T-helper 2 cell treated with Interferon-gamma antibody and Interleukin-4, amounts not matched to agents 5 μg/mL and 100 μg/mL, for 36 hours (primary cell): ENCODE measurements at regions not wholly inside any gene's neighbourhood (a gene's known extent, or its start where the extent isn't known, plus 50 kb on each side); places are given as distances from the start of the nearest gene placed in this dataset.

Experiments used
- DNase-seq: peaks from one replicate; pipeline ENCODE4 v3.0.0; 2021; ENCODE audit warnings: low spot score
- H3K27ac Mint-ChIP-seq: one replicate; pipeline ENCODE4 v1.8.0; 2021; ENCODE audit warnings: mild to moderate bottlenecking, mixed read lengths
- H3K27me3 Mint-ChIP-seq: one replicate; pipeline ENCODE4 v1.8.0; 2021; ENCODE audit warnings: low read depth, mixed read lengths
- H3K36me3 Mint-ChIP-seq: one replicate; pipeline ENCODE4 v1.8.0; 2021; ENCODE audit warnings: low read depth, mixed read lengths
- H3K4me1 Mint-ChIP-seq: one replicate; pipeline ENCODE4 v1.8.0; 2021; ENCODE audit warnings: low read depth, mixed read lengths
- H3K4me3 Mint-ChIP-seq: one replicate; pipeline ENCODE4 v1.8.0; 2022; ENCODE audit warnings: mild to moderate bottlenecking, moderate library complexity, mixed read lengths
- H3K9me3 Mint-ChIP-seq: one replicate; pipeline ENCODE4 v1.8.0; 2021; ENCODE audit warnings: mixed read lengths

DNA sequence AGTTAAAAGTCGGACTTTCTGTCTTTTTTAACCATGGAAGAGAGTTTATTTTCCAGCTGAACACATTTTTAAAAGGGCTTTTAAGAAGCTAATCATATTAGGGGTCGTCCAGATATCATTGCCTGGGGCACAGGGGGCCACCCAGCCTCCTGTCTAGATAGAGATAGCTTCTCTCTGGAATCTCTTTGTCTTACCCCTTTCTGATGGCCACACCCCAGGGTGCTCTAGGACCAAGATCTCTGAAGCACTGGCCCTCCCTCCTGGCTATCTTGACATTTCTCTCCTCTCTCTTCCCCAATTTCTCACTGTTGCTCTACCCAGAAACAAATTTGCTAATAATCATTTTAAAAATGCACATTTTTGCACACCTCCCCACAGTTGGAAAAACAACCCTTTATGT lies 204.4 kb downstream of the NXNL2 start:
- H3K9me3 Mint-ChIP-seq = no peaks in the 10 kb centered on the region

DNA sequence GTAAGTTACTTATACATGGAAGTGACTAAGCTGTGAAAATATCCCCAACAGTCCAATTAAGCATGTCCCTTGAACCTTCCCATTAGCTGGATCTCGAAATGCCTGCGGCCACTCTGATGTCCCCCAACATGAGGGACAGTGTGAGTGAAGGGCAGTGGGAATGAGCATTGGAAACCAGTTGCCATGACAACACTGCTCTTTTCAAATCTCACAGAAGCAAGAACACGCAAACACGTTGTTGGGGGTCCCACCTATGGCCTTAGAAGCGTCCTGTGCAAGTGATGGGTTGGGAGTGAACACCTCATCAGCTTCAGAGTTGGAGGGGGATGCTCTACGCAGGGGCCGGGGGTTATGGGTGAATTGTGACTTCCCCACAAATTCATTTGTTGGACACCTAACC lies 205.9 kb downstream of the NXNL2 start:
- Mint-ChIP-seq H3K4me1 (no peaks in the 10 kb centered on the region), H3K27ac (no peak overlapping the region), H3K9me3 (no peaks in the 10 kb centered on the region), H3K27me3 (peaks cover 15% of the 10 kb centered on the region), H3K4me3 (no peak overlapping the region), H3K36me3 (no peaks in the 10 kb centered on the region)
- no peak for DNase-seq

More for the DNA sequence above, 204.4 kb downstream of the NXNL2 start:
- Mint-ChIP-seq H3K36me3 (no peaks in the 10 kb centered on the region), H3K27ac (no peak overlapping the region), H3K4me1 (no peaks in the 10 kb centered on the region), H3K27me3 (peaks cover 17% of the 10 kb centered on the region), H3K4me3 (no peak overlapping the region)
- no peak for DNase-seq

DNA sequence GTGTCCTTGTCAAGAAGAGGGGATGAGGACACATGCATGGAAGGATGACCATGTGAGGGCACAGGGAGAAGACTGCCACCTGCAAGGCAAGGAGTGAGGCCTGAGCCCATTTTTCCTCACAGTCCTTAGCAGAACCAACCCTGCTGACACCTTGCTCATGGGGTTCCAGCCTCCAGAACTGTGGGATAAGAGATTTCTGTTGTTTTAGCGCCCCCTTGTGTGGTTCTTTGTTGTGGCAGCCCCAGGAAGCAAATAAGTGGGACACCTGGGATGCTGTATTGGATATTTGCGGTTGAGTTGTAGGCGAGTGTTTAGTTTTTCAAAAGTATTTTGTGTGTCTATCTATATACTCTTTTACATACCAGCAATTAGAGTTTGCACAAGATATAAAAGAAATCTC lies 206.4 kb downstream of the NXNL2 start:
- Mint-ChIP-seq H3K27me3 (peaks cover 15% of the 10 kb centered on the region), H3K4me3 (no peak overlapping the region), H3K4me1 (no peaks in the 10 kb centered on the region), H3K9me3 (no peaks in the 10 kb centered on the region), H3K36me3 (no peaks in the 10 kb centered on the region), H3K27ac (no peak overlapping the region)
- DNase-seq = no peak

DNA sequence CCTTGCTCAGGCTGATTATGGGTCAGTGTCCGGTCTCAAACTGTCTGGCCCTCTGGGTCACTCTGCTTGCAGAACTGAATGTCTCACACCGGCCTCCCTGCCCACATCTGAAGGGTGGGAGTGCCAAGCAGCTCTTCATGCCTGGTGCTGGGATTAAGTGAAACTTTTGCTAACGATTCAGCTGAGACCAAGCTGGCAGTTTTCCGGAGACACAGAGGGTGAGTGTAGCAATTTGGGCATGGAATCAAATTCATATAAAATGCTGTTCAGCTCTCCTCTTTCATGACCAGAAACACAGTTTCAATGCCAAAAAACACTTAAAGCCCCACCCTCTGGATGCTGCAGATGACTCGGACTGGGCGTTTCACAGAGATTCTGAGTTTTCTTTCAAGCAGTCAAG lies 207.5 kb downstream of the NXNL2 start:
- DNase-seq = no peak
- H3K4me1 Mint-ChIP-seq = no peaks in the 10 kb centered on the region
- H3K27me3 Mint-ChIP-seq = peaks cover 15% of the 10 kb centered on the region
- H3K36me3 Mint-ChIP-seq = no peaks in the 10 kb centered on the region
- no peak overlapping the region for H3K4me3 Mint-ChIP-seq
- no peaks in the 10 kb centered on the region for H3K9me3 Mint-ChIP-seq
- no peak overlapping the region for H3K27ac Mint-ChIP-seq

DNA sequence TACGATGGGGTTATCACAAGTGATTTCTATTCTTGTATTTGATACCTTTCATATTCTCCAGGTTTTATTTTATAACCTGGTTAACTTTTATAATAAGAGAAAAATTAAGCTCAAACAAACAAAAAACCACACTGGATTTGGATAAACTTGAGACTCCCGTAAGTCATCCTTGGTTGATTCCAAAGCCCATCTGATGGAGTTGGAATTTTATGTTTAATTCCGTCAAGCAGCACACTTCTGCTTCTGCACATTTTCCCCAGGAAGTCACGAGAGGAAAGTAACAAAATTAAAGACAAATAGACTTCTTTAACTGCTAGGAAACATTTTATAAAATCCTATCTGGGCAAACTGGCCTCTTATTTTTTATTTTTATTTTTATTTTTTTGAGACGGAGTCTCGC lies 207.9 kb downstream of the NXNL2 start:
- Mint-ChIP-seq H3K4me1 (no peaks in the 10 kb centered on the region), H3K9me3 (no peaks in the 10 kb centered on the region), H3K27me3 (peaks cover 15% of the 10 kb centered on the region)

DNA sequence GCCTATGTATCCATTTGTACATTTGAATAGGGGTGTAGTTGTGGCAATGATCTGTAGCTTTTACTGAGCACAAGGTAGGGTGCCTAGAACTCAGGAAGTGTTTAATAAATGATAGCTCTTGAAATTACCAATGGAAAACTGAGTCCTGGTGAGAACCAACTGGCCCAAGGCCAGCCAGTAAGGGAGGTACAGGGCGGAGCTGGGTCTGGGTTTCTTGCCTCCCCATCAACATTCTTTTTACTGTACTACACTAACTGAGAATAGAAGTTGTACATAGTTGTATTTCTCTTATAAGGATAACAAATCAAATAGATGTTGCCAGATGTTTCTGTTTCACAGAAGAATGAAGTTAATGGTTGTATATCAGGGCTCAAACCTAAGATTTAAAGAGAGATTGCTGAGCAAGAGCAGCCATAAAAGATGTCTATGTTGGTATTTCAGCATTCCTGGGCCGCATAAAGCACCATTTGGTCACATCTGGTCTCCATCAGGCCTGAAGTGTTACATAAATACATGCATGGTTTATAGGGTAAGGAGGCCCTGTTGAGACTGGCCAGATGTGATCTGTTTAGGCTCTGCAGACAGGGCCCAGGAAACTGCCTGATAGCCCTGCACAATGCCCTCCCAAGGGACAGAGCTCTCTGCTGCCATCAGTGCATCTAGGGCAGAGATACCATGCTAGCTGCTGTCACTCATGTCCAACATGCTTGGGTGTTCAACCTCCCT lies 210.5 kb downstream of the NXNL2 start:
- H3K27me3 Mint-ChIP-seq = no peaks in the 10 kb centered on the region
- H3K4me1 Mint-ChIP-seq = no peaks in the 10 kb centered on the region
- no peak for DNase-seq
- no peak overlapping the region for H3K27ac Mint-ChIP-seq
- no peak overlapping the region for H3K4me3 Mint-ChIP-seq
- no peaks in the 10 kb centered on the region for H3K36me3 Mint-ChIP-seq
- no peaks in the 10 kb centered on the region for H3K9me3 Mint-ChIP-seq

More for the DNA sequence above, 207.9 kb downstream of the NXNL2 start:
- no peaks in the 10 kb centered on the region for H3K36me3 Mint-ChIP-seq
- no peak overlapping the region for H3K27ac Mint-ChIP-seq
- no peak for DNase-seq
- no peak overlapping the region for H3K4me3 Mint-ChIP-seq

DNA sequence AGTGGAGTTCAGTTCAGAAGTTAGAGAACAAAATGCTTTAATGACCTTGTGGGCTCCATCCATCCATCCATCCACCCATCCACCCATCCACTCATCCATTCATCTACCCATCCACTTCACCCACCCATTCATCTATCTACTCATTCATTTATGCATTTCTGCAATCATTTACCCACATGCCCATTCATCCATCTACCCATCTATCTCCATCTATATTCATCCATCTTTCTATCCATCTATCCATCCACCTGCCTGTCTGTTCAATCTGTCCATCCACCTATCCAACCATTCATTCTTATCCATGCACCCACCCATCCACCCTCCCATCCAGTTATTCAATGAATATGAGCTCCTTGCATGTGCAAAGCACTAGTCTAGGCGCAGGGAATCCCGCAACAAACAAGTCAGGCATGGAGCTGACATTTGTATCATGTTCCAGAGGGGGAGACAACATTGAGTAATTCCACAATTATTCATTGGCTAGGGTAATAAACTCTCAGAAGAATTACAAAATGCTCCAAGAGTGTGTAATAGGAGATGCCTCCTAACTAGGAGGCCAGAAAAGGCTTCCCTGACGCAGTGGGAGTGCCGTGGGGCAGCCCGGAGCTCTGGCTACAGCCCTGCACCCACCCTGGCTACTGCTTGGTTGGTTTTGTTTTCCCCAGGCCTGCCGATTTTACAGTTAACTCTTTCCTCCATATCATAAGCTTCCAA lies 211.2 kb downstream of the NXNL2 start:
- H3K4me3 Mint-ChIP-seq = no peak overlapping the region
- no peak overlapping the region for H3K27ac Mint-ChIP-seq
- H3K9me3 Mint-ChIP-seq = no peaks in the 10 kb centered on the region
- no peaks in the 10 kb centered on the region for H3K36me3 Mint-ChIP-seq
- no peak for DNase-seq
- no peaks in the 10 kb centered on the region for H3K4me1 Mint-ChIP-seq
- H3K27me3 Mint-ChIP-seq = no peaks in the 10 kb centered on the region

DNA sequence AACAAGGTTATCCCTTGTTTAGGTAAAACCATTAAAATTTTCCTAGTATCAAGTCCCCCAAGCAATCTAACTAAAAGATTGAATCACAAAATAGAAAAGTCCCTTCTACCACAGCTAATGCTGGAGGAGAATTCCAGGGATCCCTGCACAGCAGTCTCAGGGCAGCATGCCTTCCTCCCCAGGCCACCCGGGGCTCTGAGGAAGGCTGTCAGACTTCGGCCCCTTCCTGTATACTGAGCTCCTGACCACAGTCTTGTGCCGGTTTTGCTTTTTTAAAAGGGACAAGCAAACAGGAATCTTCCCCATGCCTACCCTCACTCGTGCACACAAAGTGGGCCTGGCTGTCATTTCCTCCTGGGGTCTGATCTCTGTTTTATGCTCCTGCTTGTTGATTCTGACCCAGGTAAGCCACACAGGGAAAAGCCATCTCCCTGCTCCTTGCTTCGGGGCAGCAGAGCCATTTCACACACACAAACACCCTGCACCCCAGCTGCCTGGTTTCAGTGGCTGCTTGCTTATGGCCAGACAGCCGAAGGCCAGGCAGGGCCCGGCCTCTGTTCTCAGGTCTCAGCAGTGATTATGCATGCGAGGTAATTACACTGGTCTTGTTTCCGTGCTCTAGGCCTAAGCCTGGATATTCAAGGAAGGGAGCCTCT lies 211.9 kb downstream of the NXNL2 start:
- Mint-ChIP-seq H3K4me3 (no peak overlapping the region), H3K4me1 (no peaks in the 10 kb centered on the region), H3K9me3 (no peaks in the 10 kb centered on the region), H3K27ac (no peak overlapping the region), H3K36me3 (no peaks in the 10 kb centered on the region), H3K27me3 (no peaks in the 10 kb centered on the region)
- no peak for DNase-seq

DNA sequence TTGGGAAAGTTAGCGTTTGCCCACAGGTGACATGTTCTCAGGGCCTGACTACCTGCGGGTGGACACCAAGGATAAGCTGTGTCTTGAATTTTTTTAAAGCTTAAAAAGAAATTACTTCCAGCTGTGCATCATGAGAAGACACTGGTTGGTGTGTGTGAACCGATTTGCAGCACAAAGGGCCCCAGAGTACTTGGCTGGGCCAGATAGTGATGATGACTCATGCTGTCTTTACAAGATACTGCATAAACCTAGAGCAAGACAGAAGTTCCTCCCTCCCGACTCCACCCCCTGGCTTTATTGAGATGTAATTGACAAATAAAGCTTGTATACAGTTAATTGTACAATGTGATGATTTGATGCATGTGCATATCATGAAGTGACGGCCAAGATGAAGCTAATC lies 212.8 kb downstream of the NXNL2 start:
- Mint-ChIP-seq H3K4me1 (no peaks in the 10 kb centered on the region), H3K27ac (no peak overlapping the region), H3K36me3 (no peaks in the 10 kb centered on the region), H3K4me3 (no peak overlapping the region), H3K9me3 (no peaks in the 10 kb centered on the region), H3K27me3 (no peaks in the 10 kb centered on the region)
- DNase-seq = no peak

DNA sequence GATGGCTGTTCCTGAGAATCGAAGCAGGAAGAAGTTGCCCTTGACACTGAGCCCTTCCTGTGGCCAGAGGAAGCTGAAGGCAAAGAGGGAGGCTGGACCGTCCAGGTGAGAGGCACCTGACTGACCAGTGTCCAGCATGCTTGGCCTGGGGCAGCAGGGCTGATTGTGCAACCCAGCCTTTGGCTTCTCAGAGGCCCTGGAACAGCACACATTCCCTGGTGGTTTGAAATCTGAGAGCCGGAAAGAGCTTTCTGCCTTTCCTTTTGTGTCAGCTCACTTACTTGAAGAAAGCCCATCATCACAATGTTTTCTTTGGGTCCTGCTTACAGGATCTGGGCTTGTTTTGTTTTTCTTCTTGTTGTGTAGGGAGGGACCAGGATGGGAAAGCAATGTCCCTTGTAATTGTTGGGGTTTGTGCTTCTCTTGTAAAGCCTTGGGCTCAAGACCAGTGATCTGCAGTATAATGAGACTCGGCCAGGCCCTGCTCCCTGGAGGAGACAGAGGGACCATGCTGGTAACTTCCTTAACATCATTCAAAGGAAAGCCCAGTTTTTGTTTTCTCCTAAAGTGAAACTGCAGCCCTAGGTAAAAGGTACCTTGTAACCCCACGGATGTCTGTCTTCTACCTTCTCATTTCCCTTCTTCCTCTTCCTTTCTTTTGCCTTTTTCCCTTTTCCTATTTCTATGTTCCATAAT lies 213.7 kb downstream of the NXNL2 start:
- no peaks in the 10 kb centered on the region for H3K36me3 Mint-ChIP-seq
- no peaks in the 10 kb centered on the region for H3K27me3 Mint-ChIP-seq
- no peak overlapping the region for H3K27ac Mint-ChIP-seq

DNA sequence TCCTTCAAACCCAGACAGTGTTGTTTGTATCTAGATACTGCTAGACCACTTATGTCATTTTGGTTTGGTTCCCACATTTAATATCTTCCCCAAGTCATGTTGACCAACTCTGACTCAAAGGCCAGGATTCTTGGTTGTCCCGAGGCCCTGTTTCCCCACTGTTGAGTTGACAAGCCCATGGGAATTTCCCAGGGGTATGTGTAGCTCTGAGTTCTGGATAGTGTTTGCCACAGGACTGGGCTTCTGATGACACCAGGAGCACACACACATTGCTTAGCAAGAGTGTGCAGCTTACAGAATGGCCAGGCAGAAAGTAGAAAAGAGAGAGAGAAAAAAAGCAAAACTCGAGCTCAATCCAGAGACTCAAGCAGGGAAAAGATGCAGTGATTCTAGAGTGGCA lies 214.4 kb downstream of the NXNL2 start:
- no peak for DNase-seq
- Mint-ChIP-seq H3K36me3 (no peaks in the 10 kb centered on the region), H3K27ac (no peak overlapping the region), H3K4me1 (no peaks in the 10 kb centered on the region), H3K27me3 (no peaks in the 10 kb centered on the region), H3K4me3 (no peak overlapping the region), H3K9me3 (no peaks in the 10 kb centered on the region)

More for the DNA sequence above, 213.7 kb downstream of the NXNL2 start:
- H3K9me3 Mint-ChIP-seq = no peaks in the 10 kb centered on the region
- H3K4me1 Mint-ChIP-seq = no peaks in the 10 kb centered on the region
- H3K4me3 Mint-ChIP-seq = no peak overlapping the region
- no peak for DNase-seq

DNA sequence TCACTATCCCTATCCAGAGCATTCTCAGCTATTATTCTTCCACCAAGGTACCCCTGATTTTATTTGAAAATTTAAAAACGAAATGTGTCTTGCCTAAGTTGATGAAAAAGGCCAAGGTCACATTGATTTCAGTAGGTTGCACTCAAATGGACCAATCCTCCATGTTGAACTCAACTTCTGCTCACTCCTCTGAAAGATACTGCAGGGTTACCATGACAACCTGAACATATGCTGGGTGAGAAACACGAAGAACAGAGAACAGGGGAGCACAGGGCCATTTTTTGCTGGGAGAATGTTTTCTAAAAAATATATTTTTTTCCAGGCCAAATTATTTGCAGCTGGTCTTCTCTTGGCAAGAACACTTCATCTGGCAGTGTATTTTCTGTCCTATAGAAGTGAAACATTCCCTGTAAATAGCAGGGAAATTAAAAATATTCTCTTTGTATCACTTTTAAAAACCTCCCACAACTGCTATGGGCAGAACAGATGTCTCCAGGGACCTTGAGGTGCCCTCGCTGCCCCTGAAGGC lies 215.9 kb downstream of the NXNL2 start:
- Mint-ChIP-seq H3K9me3 (no peaks in the 10 kb centered on the region), H3K27me3 (peaks cover 2% of the 10 kb centered on the region), H3K4me3 (no peak overlapping the region), H3K4me1 (no peaks in the 10 kb centered on the region), H3K36me3 (no peaks in the 10 kb centered on the region), H3K27ac (no peak overlapping the region)
- no peak for DNase-seq

DNA sequence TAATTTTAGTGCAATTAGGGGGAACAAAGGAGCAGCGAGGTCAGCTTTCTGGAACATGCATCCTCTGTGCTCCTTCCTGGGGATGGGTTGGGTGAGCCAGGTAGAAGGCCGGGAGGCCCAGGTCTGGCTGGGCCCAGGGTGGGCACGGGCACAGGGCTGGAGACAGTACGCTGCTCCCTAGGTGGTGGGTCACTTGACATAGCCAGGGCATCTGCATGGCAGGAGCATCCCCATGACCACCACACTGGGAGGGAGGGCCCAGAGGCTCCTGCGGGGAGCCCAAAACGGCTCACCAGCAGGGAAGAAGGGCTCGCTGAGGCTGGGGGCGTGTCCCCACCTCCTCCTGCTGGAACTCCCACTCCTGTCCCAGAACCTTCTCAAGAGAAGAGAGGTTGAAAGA lies 216.8 kb downstream of the NXNL2 start:
- Mint-ChIP-seq H3K4me1 (no peaks in the 10 kb centered on the region), H3K9me3 (no peaks in the 10 kb centered on the region), H3K4me3 (no peak overlapping the region), H3K36me3 (no peaks in the 10 kb centered on the region), H3K27me3 (peaks cover 2% of the 10 kb centered on the region), H3K27ac (no peak overlapping the region)
- DNase-seq = no peak
